ENCODE measurements at regions not wholly inside any gene's neighbourhood (a gene's known extent, or its start where the extent isn't known, plus 50 kb on each side); places are given as distances from the start of the nearest gene placed in this dataset.

- TF ChIP-seq CTCF (IDR thresholded peaks at IDR 0.05; ENCODE audit: low read length) (no peak), EZH2phosphoT487 (IDR thresholded peaks at IDR 0.05; ENCODE audit: low read length) (no peak), EZH2 (optimal IDR thresholded peaks at IDR 0.05; ENCODE audit: low read depth, low read length) (no peak)
Measured at GRCh38 chr6:144474290-144474689, 189.2 kb downstream of the UTRN start.
